ENCODE measurements at regions not wholly inside any gene's neighbourhood (a gene's known extent, or its start where the extent isn't known, plus 50 kb on each side); places are given as distances from the start of the nearest gene placed in this dataset.
"Not testable (repeated sequence)": the region's sequence is repeated elsewhere in the genome, so short reads cannot be mapped to it uniquely, and the experiment has no call there.

DNA sequence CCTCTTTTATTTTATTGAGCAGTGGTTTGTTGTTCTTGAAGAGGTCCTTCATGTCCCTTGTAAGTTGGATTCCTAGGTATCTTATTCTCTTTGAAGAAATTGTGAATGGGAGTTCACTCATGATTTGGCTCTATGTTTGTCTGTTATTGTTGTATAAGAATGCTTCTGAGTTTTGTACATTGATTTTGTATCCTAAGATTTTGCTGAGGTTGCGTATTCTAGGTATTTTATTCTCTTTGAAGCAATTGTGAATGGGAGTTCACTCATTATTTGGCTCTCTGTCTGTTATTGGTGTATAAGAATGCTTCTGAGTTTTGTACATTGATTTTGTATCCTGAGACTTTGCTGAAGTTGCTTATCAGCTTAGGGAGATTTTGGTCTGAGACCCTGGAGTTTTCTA lies 193.5 kb upstream of the EIF1AY start:
- not testable (repeated sequence) for DNase-seq

DNA sequence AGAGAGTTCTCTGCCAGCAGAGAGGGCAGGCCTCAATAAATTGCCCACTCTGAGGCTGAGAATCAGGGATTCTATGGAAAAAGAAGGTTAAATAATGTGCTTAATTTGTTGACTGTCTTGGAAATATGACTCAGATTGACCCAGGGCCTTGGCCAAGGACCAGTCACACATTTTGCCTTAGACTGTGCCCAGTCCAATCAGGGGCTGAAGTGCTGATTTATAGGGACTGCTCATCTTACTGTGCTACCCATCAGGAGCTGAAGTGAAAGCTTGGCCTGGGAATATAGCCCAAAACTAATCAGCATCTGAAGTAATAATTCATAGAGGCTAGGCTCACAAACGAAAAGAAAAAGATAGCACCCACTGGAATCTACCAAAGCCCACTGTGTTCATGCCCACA lies 167.4 kb upstream of the EIF1AY start:
- no peak for DNase-seq

DNA sequence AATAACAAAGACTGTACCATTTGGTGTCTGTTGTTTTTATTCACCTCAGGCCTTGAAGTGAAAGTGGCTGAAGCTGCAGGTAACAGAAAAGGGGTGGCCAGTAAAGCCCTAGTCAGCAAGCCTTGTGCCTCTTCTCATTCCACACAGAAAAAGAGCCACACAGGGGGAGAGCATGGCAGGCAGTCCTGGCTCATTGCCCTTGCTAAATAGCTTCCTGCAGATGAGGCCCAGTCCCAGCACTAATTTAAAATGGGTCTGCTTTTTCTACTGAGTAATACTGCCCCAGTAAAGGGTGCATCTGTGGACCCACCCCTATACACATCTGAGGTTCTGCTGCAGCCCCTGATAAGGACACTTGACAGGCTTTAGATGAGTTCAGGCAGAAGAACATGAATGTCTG lies 152.8 kb upstream of the EIF1AY start:
- DNase-seq: peak in 2 of 56 donors; percentile 0

DNA sequence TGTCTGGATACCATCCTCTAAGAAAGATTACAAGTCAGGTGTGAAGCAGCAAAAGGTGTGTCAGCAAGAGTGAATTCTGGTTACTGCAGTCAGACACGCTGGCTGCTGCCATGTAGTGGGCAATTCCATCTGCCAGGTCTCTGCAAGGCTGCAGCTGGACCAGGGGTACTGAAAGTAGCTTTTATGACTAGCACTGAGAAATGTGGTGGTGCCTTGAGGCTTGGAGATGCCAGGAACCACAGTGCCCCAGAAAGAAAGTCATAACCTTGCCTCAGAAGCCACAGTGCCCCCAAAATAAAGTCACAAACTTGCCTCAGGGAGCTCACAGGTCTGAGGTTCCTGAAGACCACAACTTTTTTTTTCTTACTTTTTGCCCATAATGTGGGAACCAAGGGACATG lies 141.9 kb upstream of the EIF1AY start:
- DNase-seq: no peak

DNA sequence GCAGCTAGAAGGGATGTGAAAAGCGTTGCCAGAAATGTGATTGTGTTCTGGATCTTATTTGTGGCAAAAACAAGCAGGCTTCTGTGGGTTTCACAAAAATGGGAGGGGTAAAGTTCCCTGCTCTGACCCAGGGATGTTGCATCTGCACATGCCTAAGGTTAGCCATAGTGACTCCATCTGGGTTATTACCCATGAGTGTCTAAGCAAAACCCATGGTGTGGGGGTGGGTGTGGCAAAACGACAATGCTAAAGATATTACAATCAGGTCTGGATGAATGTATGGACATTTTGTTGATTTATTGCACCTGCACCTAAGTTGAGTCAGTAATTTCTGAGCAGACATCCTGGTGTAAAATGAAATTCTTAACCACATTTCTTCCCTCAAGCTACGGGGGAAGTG lies 131.4 kb upstream of the EIF1AY start:
- DNase-seq: no peak

DNA sequence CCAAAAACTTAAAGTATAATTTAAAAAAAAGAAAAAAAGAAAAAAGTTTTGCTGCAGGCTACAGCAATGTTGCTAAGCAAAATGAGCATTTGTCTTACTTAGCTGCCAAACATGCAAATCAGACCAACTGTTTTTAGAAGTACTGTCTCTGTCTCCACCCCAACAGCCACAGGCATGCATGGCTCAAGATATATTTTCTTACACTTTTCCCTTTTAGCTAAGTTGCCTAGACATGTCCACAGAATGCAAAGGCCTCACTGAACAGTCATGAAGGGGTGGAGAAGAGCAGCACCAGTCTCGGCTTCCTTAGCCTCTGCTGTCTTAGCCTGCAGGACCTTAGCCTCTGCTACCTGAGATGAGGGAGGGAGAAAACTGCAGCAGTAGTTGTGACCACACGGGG lies 128.0 kb upstream of the EIF1AY start:
- no peak for DNase-seq

DNA sequence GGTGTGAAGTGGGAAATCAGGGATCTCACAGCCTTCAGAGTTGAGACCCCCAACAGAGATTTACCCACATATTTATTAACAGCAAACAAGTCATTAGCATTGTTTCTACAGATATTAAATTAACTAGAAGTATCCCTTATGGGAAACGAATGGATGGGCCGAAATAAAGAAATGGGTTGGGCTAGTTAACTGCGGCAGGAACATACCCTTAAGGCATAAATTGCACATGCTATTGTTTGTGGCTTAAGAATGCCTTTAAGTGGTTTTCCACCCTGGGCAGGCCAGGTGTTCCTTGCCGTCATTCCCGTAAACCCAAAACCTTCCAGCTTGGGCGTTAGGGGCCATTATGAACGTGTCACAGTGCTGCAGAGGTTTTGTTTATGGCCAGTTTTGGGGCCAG lies 126.3 kb upstream of the EIF1AY start:
- DNase-seq: no peak

DNA sequence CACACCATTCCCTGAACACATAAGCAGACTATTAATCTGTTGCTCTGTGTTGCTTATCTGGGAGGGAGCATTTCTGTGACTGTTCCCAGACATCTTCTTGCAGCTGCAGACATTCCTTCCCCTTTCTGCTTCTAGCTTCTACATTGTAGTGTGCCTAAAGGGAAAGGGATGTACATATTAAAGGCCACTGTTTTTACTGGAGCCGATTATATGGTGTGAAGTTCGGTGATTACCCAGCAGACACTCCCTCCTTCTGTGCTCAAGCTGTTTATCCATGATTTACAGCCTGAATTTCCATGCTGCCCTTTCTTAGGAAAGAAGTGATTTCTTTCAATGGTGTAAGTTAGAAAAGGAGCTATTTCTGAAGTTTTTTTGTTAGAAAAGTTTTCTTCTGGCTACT lies 105.4 kb upstream of the EIF1AY start:
- DNase-seq: no peak

DNA sequence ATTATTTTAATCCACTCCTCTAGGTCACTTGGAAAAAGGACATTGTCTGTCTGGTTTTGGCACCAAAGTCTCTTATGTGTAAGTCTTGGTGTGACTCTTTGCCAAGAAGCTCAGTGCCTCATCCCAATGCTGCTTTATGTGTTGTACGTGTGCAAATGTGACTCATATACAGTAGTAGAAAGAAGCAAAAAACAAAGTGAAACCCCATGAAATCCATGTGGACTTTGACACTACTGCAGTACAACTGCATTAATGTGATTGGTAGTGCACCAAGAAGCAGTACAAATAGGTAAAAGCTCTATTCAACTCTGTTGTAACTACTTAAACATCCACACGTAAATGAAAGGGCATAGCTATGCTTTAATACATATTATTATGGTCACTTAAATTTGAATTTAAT lies 59.6 kb upstream of the EIF1AY start:
- no peak for DNase-seq
